ENCODE measurements at regions not wholly inside any gene's neighbourhood (a gene's known extent, or its start where the extent isn't known, plus 50 kb on each side); places are given as distances from the start of the nearest gene placed in this dataset.
A peak's percentile ranks its signal among the peaks of the same experiment; 100 is the strongest.

GRCh38 chr10:118966850-118967125 lies 62.7 kb upstream of the NANOS1 start:
- H3K9me3 ChIP-seq (replicated peaks), result no peaks in the 10 kb centered on the region
- H3K4me1 ChIP-seq, result peaks cover 35% of the 10 kb centered on the region
- no peak for DNase-seq
- TF ChIP-seq, protein P1, sequence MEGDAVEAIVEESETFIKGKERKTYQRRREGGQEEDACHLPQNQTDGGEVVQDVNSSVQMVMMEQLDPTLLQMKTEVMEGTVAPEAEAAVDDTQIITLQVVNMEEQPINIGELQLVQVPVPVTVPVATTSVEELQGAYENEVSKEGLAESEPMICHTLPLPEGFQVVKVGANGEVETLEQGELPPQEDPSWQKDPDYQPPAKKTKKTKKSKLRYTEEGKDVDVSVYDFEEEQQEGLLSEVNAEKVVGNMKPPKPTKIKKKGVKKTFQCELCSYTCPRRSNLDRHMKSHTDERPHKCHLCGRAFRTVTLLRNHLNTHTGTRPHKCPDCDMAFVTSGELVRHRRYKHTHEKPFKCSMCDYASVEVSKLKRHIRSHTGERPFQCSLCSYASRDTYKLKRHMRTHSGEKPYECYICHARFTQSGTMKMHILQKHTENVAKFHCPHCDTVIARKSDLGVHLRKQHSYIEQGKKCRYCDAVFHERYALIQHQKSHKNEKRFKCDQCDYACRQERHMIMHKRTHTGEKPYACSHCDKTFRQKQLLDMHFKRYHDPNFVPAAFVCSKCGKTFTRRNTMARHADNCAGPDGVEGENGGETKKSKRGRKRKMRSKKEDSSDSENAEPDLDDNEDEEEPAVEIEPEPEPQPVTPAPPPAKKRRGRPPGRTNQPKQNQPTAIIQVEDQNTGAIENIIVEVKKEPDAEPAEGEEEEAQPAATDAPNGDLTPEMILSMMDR (IDR thresholded peaks at IDR 0.05; ENCODE audit: borderline replicate concordance), result no peak
- intact Hi-C loops (cut with micrococcal nuclease), result no loop called here
- H3K27me3 ChIP-seq (ENCODE audit: low read depth), result no peaks in the 10 kb centered on the region
- H3K4me3 ChIP-seq, result no peak overlapping the region
- H3K27ac ChIP-seq (replicated peaks), result peak overlapping the region; percentile 73
- H3K36me3 ChIP-seq, result no peaks in the 10 kb centered on the region

- intact Hi-C loops (cut with micrococcal nuclease), result no loop called here
- H3K27ac ChIP-seq (replicated peaks), result no peak overlapping the region
- TF ChIP-seq, protein P1 (IDR thresholded peaks at IDR 0.05; ENCODE audit: borderline replicate concordance), result no peak
Measured at GRCh38 chr10:118967160-118967559, 62.4 kb upstream of the NANOS1 start.

DNA sequence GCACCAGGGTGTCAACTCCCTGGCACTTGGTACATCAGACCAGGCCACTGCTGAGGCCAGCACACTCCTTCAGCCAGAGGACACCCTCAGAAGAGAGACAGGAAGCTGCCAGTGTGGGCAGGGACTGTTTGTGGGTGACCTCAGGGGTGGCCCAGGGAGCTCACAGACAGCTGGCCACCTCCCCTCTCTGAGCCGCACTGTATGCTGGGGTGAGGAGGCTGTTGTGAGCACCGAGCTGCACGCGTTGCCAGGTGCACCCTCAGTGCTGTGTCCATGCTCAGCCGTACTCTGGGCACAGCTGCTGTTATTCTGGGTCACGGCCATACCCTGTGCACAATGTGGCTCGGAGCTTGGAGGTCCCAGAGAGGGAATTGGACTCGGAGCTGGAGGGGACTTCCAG lies 61.5 kb upstream of the NANOS1 start:
- H3K27me3 ChIP-seq (ENCODE audit: low read depth), result no peaks in the 10 kb centered on the region
- DNase-seq, result no peak
- intact Hi-C loops (cut with micrococcal nuclease), result no loop called here
- TF ChIP-seq, protein P1 (IDR thresholded peaks at IDR 0.05; ENCODE audit: borderline replicate concordance), result no peak
- no peaks in the 10 kb centered on the region for H3K36me3 ChIP-seq
- H3K4me3 ChIP-seq, result no peak overlapping the region
- H3K4me1 ChIP-seq, result peaks cover 35% of the 10 kb centered on the region
- H3K27ac ChIP-seq (replicated peaks), result no peak overlapping the region
- H3K9me3 ChIP-seq (replicated peaks), result no peaks in the 10 kb centered on the region

More at GRCh38 chr10:118967160-118967559, 62.4 kb upstream of the NANOS1 start:
- H3K36me3 ChIP-seq, result no peaks in the 10 kb centered on the region
- H3K27me3 ChIP-seq (ENCODE audit: low read depth), result no peaks in the 10 kb centered on the region
- no peak for DNase-seq
- H3K4me1 ChIP-seq, result peaks cover 35% of the 10 kb centered on the region
- no peak overlapping the region for H3K4me3 ChIP-seq
- no peaks in the 10 kb centered on the region for H3K9me3 ChIP-seq (replicated peaks)

GRCh38 chr10:118968482-118968881 lies 61.0 kb upstream of the NANOS1 start:
- intact Hi-C loops (cut with micrococcal nuclease), result no loop called here
- Histone ChIP-seq H3K27ac (replicated peaks) (no peak overlapping the region), H3K4me1 (peaks cover 35% of the 10 kb centered on the region), H3K27me3 (ENCODE audit: low read depth) (no peaks in the 10 kb centered on the region), H3K36me3 (no peaks in the 10 kb centered on the region), H3K9me3 (replicated peaks) (peaks cover under 1% of the 10 kb centered on the region), H3K4me3 (no peak overlapping the region)
- TF ChIP-seq, protein P1 (IDR thresholded peaks at IDR 0.05; ENCODE audit: borderline replicate concordance), result no peak
- DNase-seq, result no peak

GRCh38 chr10:118969014-118969413 lies 60.5 kb upstream of the NANOS1 start:
- no peaks in the 10 kb centered on the region for H3K36me3 ChIP-seq
- intact Hi-C loops (cut with micrococcal nuclease), result no loop called here
- no peak overlapping the region for H3K27ac ChIP-seq (replicated peaks)
- H3K4me3 ChIP-seq, result no peak overlapping the region
- peaks cover 35% of the 10 kb centered on the region for H3K4me1 ChIP-seq
- peaks cover 6% of the 10 kb centered on the region for H3K9me3 ChIP-seq (replicated peaks)
- H3K27me3 ChIP-seq (ENCODE audit: low read depth), result no peaks in the 10 kb centered on the region
- TF ChIP-seq, protein P1 (IDR thresholded peaks at IDR 0.05; ENCODE audit: borderline replicate concordance), result no peak
- DNase-seq, result no peak

DNA sequence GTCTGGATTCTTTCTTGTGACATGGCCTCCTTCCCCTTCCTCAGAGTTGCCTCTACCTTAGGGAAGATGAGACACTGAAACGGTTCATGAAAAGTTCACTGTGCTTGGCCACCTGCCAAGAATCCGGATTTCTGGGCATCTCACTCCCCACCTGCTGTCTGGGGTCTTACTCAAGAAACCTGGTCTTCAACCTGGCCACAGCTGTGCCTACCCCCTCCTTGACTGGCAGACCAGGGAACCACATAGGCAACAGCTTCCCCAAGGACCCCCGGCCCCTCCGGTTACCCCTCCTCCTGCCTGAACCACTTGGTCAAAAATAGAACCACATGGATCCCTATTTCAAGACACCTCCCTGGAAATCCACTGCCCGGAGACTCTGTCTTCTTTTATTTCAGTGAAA lies 58.7 kb upstream of the NANOS1 start:
- H3K4me3 ChIP-seq, result no peak overlapping the region
- no peaks in the 10 kb centered on the region for H3K27me3 ChIP-seq (ENCODE audit: low read depth)
- intact Hi-C loops (cut with micrococcal nuclease), result no loop called here
- peaks cover 9% of the 10 kb centered on the region for H3K9me3 ChIP-seq (replicated peaks)
- no peak for DNase-seq
- TF ChIP-seq, protein P1 (IDR thresholded peaks at IDR 0.05; ENCODE audit: borderline replicate concordance), result no peak
- peaks cover 35% of the 10 kb centered on the region for H3K4me1 ChIP-seq
- H3K27ac ChIP-seq (replicated peaks), result no peak overlapping the region
- no peaks in the 10 kb centered on the region for H3K36me3 ChIP-seq

Data from left ventricle myocardium inferior (tissue), 1 donor.